Naive thymus-derived CD4-positive, alpha-beta T cell (primary cell): ENCODE measurements at regions not wholly inside any gene's neighbourhood (a gene's known extent, or its start where the extent isn't known, plus 50 kb on each side); places are given as distances from the start of the nearest gene placed in this dataset.

Experiments
- ATAC-seq: fragments of 150-1000 bp; cut with Tn5 transposase; 2 replicates; pipeline ENCODE4 v1.10.0; 2021; ENCODE audit warnings: mild to moderate bottlenecking, moderate library complexity
- CTCF ChIA-PET: fragments of 350-600 bp; sonication (Branson Sonifier 250); formaldehyde crosslinking; loops from one replicate; lab custom pipeline; 2021; ENCODE audit warnings: antibody characterized with exemption; lab: Charles Lee
- POLR2A ChIA-PET: fragments of 350-600 bp; sonication (Branson Sonifier 250); formaldehyde crosslinking; loops from one replicate; lab custom pipeline; 2021; ENCODE audit warnings: antibody characterized with exemption, inconsistent platforms; lab: Charles Lee
- DNase-seq, 9 donors: peaks; one replicate each; pipeline versions ENCODE4 v3.0.0 to v3.0.0-alpha.2; 2020 to 2022; ENCODE audit warnings: mixed read lengths in 1 of 9
- H3K27ac ChIP-seq: one replicate; pipeline ENCODE4 v1.7.0; 2013; ENCODE audit warnings: mild to moderate bottlenecking, low read depth, low read length, moderate library complexity
- H3K27me3 ChIP-seq, 2 donors: one replicate each; pipeline ENCODE4 v1.7.0; 2013; ENCODE audit warnings: low read length in 2 of 2, mild to moderate bottlenecking in 2 of 2, moderate library complexity in 2 of 2; ENCODE audit not compliant: control insufficient read depth in 2 of 2, insufficient read depth in 2 of 2
- H3K36me3 ChIP-seq, 3 experiments: 1 replicate in 2 of 3; 2 replicates in 1 of 3; pipeline ENCODE4 v1.7.0; 2013; ENCODE audit warnings: low read length in 3 of 3, mild to moderate bottlenecking in 3 of 3, moderate library complexity in 1 of 3; ENCODE audit not compliant: insufficient read depth in 3 of 3, control insufficient read depth in 2 of 3
- H3K4me1 ChIP-seq, 2 donors: one replicate each; pipeline ENCODE4 v1.7.0; 2013; ENCODE audit warnings: low read length in 2 of 2, mild to moderate bottlenecking in 2 of 2, moderate library complexity in 1 of 2; ENCODE audit not compliant: control insufficient read depth in 2 of 2, insufficient read depth in 2 of 2
- H3K4me3 ChIP-seq: 2 replicates; pipeline ENCODE4 v1.7.0; 2013; ENCODE audit warnings: mild to moderate bottlenecking, low read length
- H3K9me3 ChIP-seq, 3 experiments: 1 replicate in 2 of 3; 2 replicates in 1 of 3; pipeline ENCODE4 v1.7.0; 2013; ENCODE audit warnings: low read length in 3 of 3; ENCODE audit not compliant: control insufficient read depth in 2 of 3
- H3K27ac Mint-ChIP-seq, 9 donors: one replicate each; pipeline ENCODE4 v1.8.0; 2020 to 2022; ENCODE audit warnings: mixed read lengths in 9 of 9, mild to moderate bottlenecking in 8 of 9, moderate library complexity in 5 of 9, inconsistent platforms in 2 of 9
- H3K27me3 Mint-ChIP-seq, 5 donors: one replicate each; pipeline ENCODE4 v1.8.0; 2021 to 2022; ENCODE audit warnings: mixed read lengths in 5 of 5, mild to moderate bottlenecking in 1 of 5
- H3K36me3 Mint-ChIP-seq, 5 donors: one replicate each; pipeline ENCODE4 v1.8.0; 2020 to 2022; ENCODE audit warnings: mixed read lengths in 5 of 5, mild to moderate bottlenecking in 3 of 5, inconsistent platforms in 1 of 5
- H3K4me1 Mint-ChIP-seq, 7 donors: one replicate each; pipeline ENCODE4 v1.8.0; 2020 to 2022; ENCODE audit warnings: mixed read lengths in 7 of 7, mild to moderate bottlenecking in 3 of 7, inconsistent platforms in 1 of 7
- H3K4me3 Mint-ChIP-seq, 10 donors: one replicate each; pipeline ENCODE4 v1.8.0; 2020 to 2022; ENCODE audit warnings: mild to moderate bottlenecking in 10 of 10, mixed read lengths in 10 of 10, moderate library complexity in 6 of 10, inconsistent platforms in 2 of 10
- H3K9me3 Mint-ChIP-seq, 11 donors: one replicate each; pipeline ENCODE4 v1.8.0; 2020 to 2022; ENCODE audit warnings: mixed read lengths in 11 of 11, mild to moderate bottlenecking in 4 of 11, inconsistent platforms in 1 of 11, moderate library complexity in 1 of 11
- intact Hi-C, 2 donors: fragments of 100-400 bp; cut with micrococcal nuclease; formaldehyde crosslinking; loops; one replicate each; pipeline ENCODE4 v1.15.1; 2023

GRCh38 chr2:70397186-70397585 lies 95.3 kb upstream of the FAM136A start:
- H3K4me1 ChIP-seq, result no peaks in the 10 kb centered on the region
- DNase-seq (no peak), ATAC-seq (no peak)
- no peaks in the 10 kb centered on the region for H3K36me3 ChIP-seq
- Mint-ChIP-seq H3K27ac (no peak overlapping the region), H3K4me3 (no peak overlapping the region), H3K9me3 (peaks cover 0 to 6% (median 0%) of the 10 kb centered on the region in 11 donors), H3K27me3 (peaks cover 0 to 29% (median 6%) of the 10 kb centered on the region in 5 donors), H3K36me3 (no peaks in the 10 kb centered on the region), H3K4me1 (peaks cover 0 to 6% (median 0%) of the 10 kb centered on the region in 7 donors)
- no peaks in the 10 kb centered on the region for H3K9me3 ChIP-seq
- H3K27me3 ChIP-seq, result no peaks in the 10 kb centered on the region
- ChIA-PET POLR2A (no interaction called here), CTCF (no interaction called here)
- H3K4me3 ChIP-seq, result no peak overlapping the region
- intact Hi-C loops, result no loop called here
- H3K27ac ChIP-seq, result no peak overlapping the region

- intact Hi-C loops, result no loop called here
- H3K27me3 Mint-ChIP-seq, result peaks cover 0 to 27% (median 6%) of the 10 kb centered on the region in 5 donors
- H3K4me3 Mint-ChIP-seq, result no peak overlapping the region
- no peak overlapping the region for H3K4me3 ChIP-seq
- H3K4me1 Mint-ChIP-seq, result peaks cover 0 to 6% (median 0%) of the 10 kb centered on the region in 7 donors
- H3K36me3 ChIP-seq, result no peaks in the 10 kb centered on the region
- H3K9me3 ChIP-seq, result no peaks in the 10 kb centered on the region
- H3K27ac Mint-ChIP-seq, result no peak overlapping the region
- H3K36me3 Mint-ChIP-seq, result no peaks in the 10 kb centered on the region
- peaks cover 0 to 6% (median 0%) of the 10 kb centered on the region in 11 donors for H3K9me3 Mint-ChIP-seq
- H3K27me3 ChIP-seq, result no peaks in the 10 kb centered on the region
- CTCF ChIA-PET, result no interaction called here
- no peaks in the 10 kb centered on the region for H3K4me1 ChIP-seq
- no peak overlapping the region for H3K27ac ChIP-seq
- POLR2A ChIA-PET, result no interaction called here
- DNase-seq (no peak), ATAC-seq (no peak)
Measured at GRCh38 chr2:70396612-70397011, 94.7 kb upstream of the FAM136A start.

- Mint-ChIP-seq H3K4me3 (no peak overlapping the region), H3K4me1 (peaks cover 0 to 6% (median 0%) of the 10 kb centered on the region in 7 donors), H3K27ac (no peak overlapping the region), H3K36me3 (no peaks in the 10 kb centered on the region), H3K27me3 (peaks cover 0 to 23% (median 6%) of the 10 kb centered on the region in 5 donors), H3K9me3 (peaks cover 0 to 6% (median 0%) of the 10 kb centered on the region in 11 donors)
- ATAC-seq (no peak), DNase-seq (no peak)
- intact Hi-C loops, result no loop called here
- CTCF ChIA-PET, result no interaction called here
- H3K27ac ChIP-seq, result no peak overlapping the region
- no peaks in the 10 kb centered on the region for H3K36me3 ChIP-seq
- H3K27me3 ChIP-seq, result no peaks in the 10 kb centered on the region
- no peak overlapping the region for H3K4me3 ChIP-seq
- POLR2A ChIA-PET, result no interaction called here
- no peaks in the 10 kb centered on the region for H3K4me1 ChIP-seq
- H3K9me3 ChIP-seq, result no peaks in the 10 kb centered on the region
Measured at GRCh38 chr2:70393881-70394280, 92.0 kb upstream of the FAM136A start.

GRCh38 chr2:70391988-70392387 lies 90.1 kb upstream of the FAM136A start:
- Histone ChIP-seq H3K9me3 (no peaks in the 10 kb centered on the region), H3K4me1 (no peaks in the 10 kb centered on the region), H3K36me3 (no peaks in the 10 kb centered on the region), H3K27ac (no peak overlapping the region), H3K4me3 (no peak overlapping the region), H3K27me3 (no peaks in the 10 kb centered on the region)
- CTCF ChIA-PET, result no interaction called here
- DNase-seq (no peak), ATAC-seq (no peak)
- H3K4me3 Mint-ChIP-seq, result no peak overlapping the region
- H3K4me1 Mint-ChIP-seq, result peaks cover 0 to under 1% (median 0%) of the 10 kb centered on the region in 7 donors
- H3K27ac Mint-ChIP-seq, result peak overlapping the region in 2 of 9 donors; percentile 36 to 42
- POLR2A ChIA-PET, result no interaction called here
- H3K36me3 Mint-ChIP-seq, result no peaks in the 10 kb centered on the region
- intact Hi-C loops, result no loop called here
- peaks cover 0 to 6% (median 0%) of the 10 kb centered on the region in 11 donors for H3K9me3 Mint-ChIP-seq
- H3K27me3 Mint-ChIP-seq, result peaks cover 0 to 12% (median 0%) of the 10 kb centered on the region in 5 donors

- Mint-ChIP-seq H3K4me1 (no peaks in the 10 kb centered on the region), H3K27me3 (peaks cover 0 to 8% (median 0%) of the 10 kb centered on the region in 5 donors), H3K27ac (peak overlapping the region in 1 of 9 donors; percentile 67), H3K36me3 (no peaks in the 10 kb centered on the region), H3K9me3 (peaks cover 0 to 6% (median 0%) of the 10 kb centered on the region in 11 donors), H3K4me3 (no peak overlapping the region)
- Histone ChIP-seq H3K27ac (no peak overlapping the region), H3K36me3 (no peaks in the 10 kb centered on the region), H3K9me3 (no peaks in the 10 kb centered on the region), H3K27me3 (no peaks in the 10 kb centered on the region), H3K4me3 (no peak overlapping the region), H3K4me1 (no peaks in the 10 kb centered on the region)
- ATAC-seq (no peak), DNase-seq (no peak)
- intact Hi-C loops, result no loop called here
- POLR2A ChIA-PET, result no interaction called here
- CTCF ChIA-PET, result no interaction called here
Measured at GRCh38 chr2:70391259-70391658, 89.4 kb upstream of the FAM136A start.

GRCh38 chr2:70388813-70389212 lies 86.9 kb upstream of the FAM136A start:
- intact Hi-C loops, result no loop called here
- ChIA-PET CTCF (no interaction called here), POLR2A (no interaction called here)
- H3K4me1 Mint-ChIP-seq, result no peaks in the 10 kb centered on the region
- H3K9me3 Mint-ChIP-seq, result peaks cover 0 to 6% (median 0%) of the 10 kb centered on the region in 11 donors
- DNase-seq (no peak), ATAC-seq (no peak)
- no peak overlapping the region for H3K4me3 Mint-ChIP-seq
- Histone ChIP-seq H3K4me3 (no peak overlapping the region), H3K27ac (no peak overlapping the region), H3K4me1 (no peaks in the 10 kb centered on the region), H3K9me3 (no peaks in the 10 kb centered on the region), H3K36me3 (no peaks in the 10 kb centered on the region), H3K27me3 (no peaks in the 10 kb centered on the region)
- H3K36me3 Mint-ChIP-seq, result no peaks in the 10 kb centered on the region
- H3K27ac Mint-ChIP-seq, result no peak overlapping the region
- H3K27me3 Mint-ChIP-seq, result peaks cover 0 to 4% (median 0%) of the 10 kb centered on the region in 5 donors

- H3K4me3 Mint-ChIP-seq, result no peak overlapping the region
- H3K27ac Mint-ChIP-seq, result no peak overlapping the region
- no peak for ATAC-seq
Measured at GRCh38 chr2:70388128-70388527, 86.3 kb upstream of the FAM136A start.

More at GRCh38 chr2:70388128-70388527, 86.3 kb upstream of the FAM136A start:
- POLR2A ChIA-PET, result no interaction called here
- DNase-seq, result no peak
- Mint-ChIP-seq H3K9me3 (peaks cover 0 to 5% (median 0%) of the 10 kb centered on the region in 11 donors), H3K27me3 (peaks cover 0 to 4% (median 0%) of the 10 kb centered on the region in 5 donors), H3K4me1 (no peaks in the 10 kb centered on the region), H3K36me3 (no peaks in the 10 kb centered on the region)
- H3K27me3 ChIP-seq, result no peaks in the 10 kb centered on the region
- intact Hi-C loops, result no loop called here
- no peaks in the 10 kb centered on the region for H3K4me1 ChIP-seq
- no peaks in the 10 kb centered on the region for H3K36me3 ChIP-seq
- H3K9me3 ChIP-seq, result no peaks in the 10 kb centered on the region
- no peak overlapping the region for H3K4me3 ChIP-seq
- no peak overlapping the region for H3K27ac ChIP-seq
- CTCF ChIA-PET, result interaction anchor here (0.6 kb wide), 1 partner anchor 40 kb away, joined by 3 read pairs; no protein-coding TSS in a partner anchor
